A673 (cell line): ENCODE measurements at regions not wholly inside any gene's neighbourhood (a gene's known extent, or its start where the extent isn't known, plus 50 kb on each side); places are given as distances from the start of the nearest gene placed in this dataset.

Experiments
- BruUV-seq: library from RNA; stranded (reverse); fragments of 400-500 nt; replicated peaks from 2 replicates; lab custom pipeline; 2021; lab: Mats Ljungman, UMichigan
- CTCF ChIA-PET: fragments of 300-600 bp; sonication (Branson Sonifier 250); formaldehyde crosslinking; loops from one replicate; lab custom pipeline; 2022; ENCODE audit warnings: antibody characterized with exemption; lab: Charles Lee
- POLR2A ChIA-PET: fragments of 300-600 bp; sonication (Branson Sonifier 250); formaldehyde crosslinking; loops from one replicate; lab custom pipeline; 2022; ENCODE audit warnings: antibody characterized with exemption; ENCODE audit not compliant: low non-redundant PET; lab: Charles Lee
- DNase-seq: peaks from one replicate; pipeline ENCODE4 v3.0.0-alpha.2; 2015; ENCODE audit warnings: low spot score
- H3K27ac ChIP-seq: fragments of 200-600 bp; sonication (generic); 2 replicates; pipeline ENCODE4 v1.5.1; 2016; ENCODE audit warnings: mixed run types, low read depth, mild to moderate bottlenecking, mixed read lengths, antibody characterized with exemption, low read length; ENCODE audit not compliant: poor library complexity, severe bottlenecking
- H3K27me3 ChIP-seq: fragments of 200-600 bp; sonication (generic); replicated peaks from 2 replicates; pipeline ENCODE4 v1.6.1; 2017; ENCODE audit warnings: mixed run types, low read depth, mild to moderate bottlenecking, mixed read lengths, antibody characterized with exemption, low read length; ENCODE audit not compliant: insufficient read depth, poor library complexity
- H3K36me3 ChIP-seq: fragments of 200-600 bp; sonication (generic); 2 replicates; pipeline ENCODE4 v1.6.1; 2016; ENCODE audit warnings: mixed run types, mild to moderate bottlenecking, mixed read lengths, antibody characterized with exemption, low read length; ENCODE audit not compliant: insufficient read depth, poor library complexity, severe bottlenecking
- H3K4me1 ChIP-seq: fragments of 200-600 bp; sonication (generic); 2 replicates; pipeline ENCODE4 v1.6.1; 2017; ENCODE audit warnings: mixed run types, mild to moderate bottlenecking, mixed read lengths, antibody characterized with exemption, low read length; ENCODE audit not compliant: insufficient read depth, poor library complexity, severe bottlenecking
- H3K4me3 ChIP-seq: fragments of 200-600 bp; sonication (generic); 2 replicates; pipeline ENCODE4 v1.5.1; 2016; ENCODE audit warnings: low read depth, mixed run types, mild to moderate bottlenecking, mixed read lengths, low read length; ENCODE audit not compliant: poor library complexity, severe bottlenecking
- H3K9me3 ChIP-seq: fragments of 200-600 bp; sonication (generic); 2 replicates; pipeline ENCODE4 v1.6.1; 2016; ENCODE audit warnings: mixed run types, low read depth, mild to moderate bottlenecking, mixed read lengths, antibody characterized with exemption, low read length; ENCODE audit not compliant: poor library complexity, severe bottlenecking
- CTCF ChIP-seq: fragments of 300-800, 200-600 bp; sonication (generic); conservative IDR thresholded peaks from 2 replicates; pipeline ENCODE4 v1.5.1; 2017; ENCODE audit warnings: low read depth, mild to moderate bottlenecking, antibody characterized with exemption, low read length, moderate library complexity, mixed read lengths
- EZH2 ChIP-seq: fragments of 200-600 bp; sonication (generic); IDR thresholded peaks from 2 replicates; pipeline ENCODE4 v1.6.1; 2017; ENCODE audit warnings: borderline replicate concordance, low read depth, mild to moderate bottlenecking, mixed read lengths, antibody characterized with exemption, low read length; ENCODE audit not compliant: poor library complexity, severe bottlenecking
- intact Hi-C: fragments of 100-400 bp; cut with micrococcal nuclease; formaldehyde crosslinking; loops from one replicate; pipeline ENCODE4 v1.10.0; 2022; ENCODE audit not compliant: unreplicated experiment

- Histone ChIP-seq H3K27me3 (no peaks in the 10 kb centered on the region), H3K36me3 (no peaks in the 10 kb centered on the region), H3K27ac (no peak overlapping the region), H3K4me1 (no peaks in the 10 kb centered on the region), H3K4me3 (no peak overlapping the region), H3K9me3 (no peaks in the 10 kb centered on the region)
- intact Hi-C loops = no loop called here
- CTCF ChIA-PET = no interaction called here
- POLR2A ChIA-PET = no interaction called here
- no TSS peak for BruUV-seq
- TF ChIP-seq CTCF = no peak
- no peak for TF ChIP-seq EZH2
- no peak for DNase-seq
Measured at GRCh38 chr4:20512033-20512792, 188.0 kb upstream of the PACRGL start.

GRCh38 chr4:20512985-20513384 is 187.3 kb upstream of the PACRGL start:
- Histone ChIP-seq H3K4me3 (no peak overlapping the region), H3K36me3 (no peaks in the 10 kb centered on the region), H3K27me3 (no peaks in the 10 kb centered on the region), H3K4me1 (no peaks in the 10 kb centered on the region), H3K27ac (no peak overlapping the region), H3K9me3 (no peaks in the 10 kb centered on the region)
- TF ChIP-seq CTCF (no peak), EZH2 (no peak)
- DNase-seq = no peak
- ChIA-PET POLR2A (no interaction called here), CTCF (no interaction called here)
- intact Hi-C loops = no loop called here
- no TSS peak for BruUV-seq

- H3K27me3 ChIP-seq = no peaks in the 10 kb centered on the region
- ChIA-PET CTCF (no interaction called here), POLR2A (no interaction called here)
- H3K36me3 ChIP-seq = no peaks in the 10 kb centered on the region
- BruUV-seq = no TSS peak
- no peak overlapping the region for H3K27ac ChIP-seq
- no peak for TF ChIP-seq EZH2
- no peak for TF ChIP-seq CTCF
- no peak overlapping the region for H3K4me3 ChIP-seq
- DNase-seq = no peak
- H3K9me3 ChIP-seq = no peaks in the 10 kb centered on the region
- H3K4me1 ChIP-seq = no peaks in the 10 kb centered on the region
- intact Hi-C loops = no loop called here
Measured at GRCh38 chr4:20520901-20521300, 179.4 kb upstream of the PACRGL start.
